ENCODE measurements at regions not wholly inside any gene's neighbourhood (a gene's known extent, or its start where the extent isn't known, plus 50 kb on each side); places are given as distances from the start of the nearest gene placed in this dataset.

DNA sequence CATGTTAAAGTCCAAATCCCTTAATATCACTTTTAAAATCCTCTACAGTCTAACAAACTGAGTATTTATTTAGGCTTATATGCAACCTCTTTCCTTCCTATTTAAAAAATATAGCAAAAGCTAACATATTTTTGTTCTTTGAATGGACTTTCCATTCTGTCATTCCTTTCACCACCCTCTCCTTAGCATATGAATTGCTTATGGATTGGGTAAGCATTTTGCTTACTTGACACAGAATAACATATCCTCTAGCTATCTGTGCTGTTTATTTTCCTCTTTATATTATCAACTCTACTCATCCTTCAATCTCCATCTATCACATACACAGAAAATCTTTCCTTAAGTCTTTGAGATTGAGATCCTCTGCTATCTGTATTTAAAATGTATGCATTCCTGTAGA, 206.1 kb upstream of the NEIL3 start:
- dilution Hi-C loops (cut with MboI; ENCODE audit: extremely low pct_ligation_motif_present, low sequenced_read_pairs) = no loop called here
- ChIA-PET POLR2A (no interaction called here), CTCF (no interaction called here)
- Histone ChIP-seq H3K4me1 (ENCODE audit: control insufficient read depth, extremely low read depth, insufficient read depth, low read length) (no peaks in the 10 kb centered on the region), H3K36me3 (ENCODE audit: control insufficient read depth in 2 of 2, extremely low read depth in 1 of 2, insufficient read depth in 2 of 2, low read length in 2 of 2) (no peaks in the 10 kb centered on the region), H3K4me2 (ENCODE audit: insufficient read depth, low read length) (no peak overlapping the region), H3K9ac (replicated peaks; ENCODE audit: extremely low read depth, insufficient read depth, low read length) (no peak overlapping the region), H4K20me1 (replicated peaks; ENCODE audit: control insufficient read depth, extremely low read depth, insufficient read depth, low read length) (no peaks in the 10 kb centered on the region), H3K27ac (ENCODE audit: insufficient read depth, low read depth, low read length) (no peak overlapping the region), H2AFZ (ENCODE audit: low read depth, low read length) (no peak overlapping the region), H3K9me1 (replicated peaks; ENCODE audit: control insufficient read depth, extremely low read depth, insufficient read depth, low read length) (no peaks in the 10 kb centered on the region), H3K4me3 (replicated peaks in 1 of 3; ENCODE audit: insufficient read depth in 1 of 3, low read depth in 1 of 3, low read length in 3 of 3) (no peak overlapping the region), H3K79me2 (ENCODE audit: control insufficient read depth, insufficient read depth, low read length) (no peaks in the 10 kb centered on the region), H3K9me3 (replicated peaks; ENCODE audit: control insufficient read depth, insufficient read depth, low read length) (no peaks in the 10 kb centered on the region), H3K27me3 (ENCODE audit: control insufficient read depth in 2 of 2, insufficient read depth in 2 of 2, low read length in 2 of 2) (no peaks in the 10 kb centered on the region)
- no TSS peak for BruUV-seq (replicated peaks)
- DNase-seq (ENCODE audit: low read depth, low spot score) (no peak), FAIRE-seq (no peak)
- TF ChIP-seq EZH2 (IDR thresholded peaks at IDR 0.05; ENCODE audit: borderline replicate concordance, low read depth, low read length, severe bottlenecking) (no peak), POLR2A (IDR thresholded peaks at IDR 0.05; ENCODE audit: low read depth, low read length) (no peak), FOS (IDR thresholded peaks at IDR 0.05; ENCODE audit: borderline replicate concordance, insufficient read depth, low read length) (no peak), POLR2AphosphoS5 (IDR thresholded peaks at IDR 0.05; ENCODE audit: insufficient read depth, low read depth, low read length) (no peak), MYC (IDR thresholded peaks at IDR 0.05; ENCODE audit: low read depth, low read length) (no peak), GATA2 (IDR thresholded peaks at IDR 0.05; ENCODE audit: insufficient read depth, insufficient read length, low read depth, low read length) (no peak), JUN (IDR thresholded peaks at IDR 0.05; ENCODE audit: borderline replicate concordance, insufficient read depth, insufficient read length, low read depth) (no peak)
- TF ChIP-seq, protein P1, sequence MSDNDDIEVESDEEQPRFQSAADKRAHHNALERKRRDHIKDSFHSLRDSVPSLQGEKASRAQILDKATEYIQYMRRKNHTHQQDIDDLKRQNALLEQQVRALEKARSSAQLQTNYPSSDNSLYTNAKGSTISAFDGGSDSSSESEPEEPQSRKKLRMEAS (IDR thresholded peaks at IDR 0.05; ENCODE audit: insufficient read depth, insufficient read length) = no peak
- TF ChIP-seq, protein P2, sequence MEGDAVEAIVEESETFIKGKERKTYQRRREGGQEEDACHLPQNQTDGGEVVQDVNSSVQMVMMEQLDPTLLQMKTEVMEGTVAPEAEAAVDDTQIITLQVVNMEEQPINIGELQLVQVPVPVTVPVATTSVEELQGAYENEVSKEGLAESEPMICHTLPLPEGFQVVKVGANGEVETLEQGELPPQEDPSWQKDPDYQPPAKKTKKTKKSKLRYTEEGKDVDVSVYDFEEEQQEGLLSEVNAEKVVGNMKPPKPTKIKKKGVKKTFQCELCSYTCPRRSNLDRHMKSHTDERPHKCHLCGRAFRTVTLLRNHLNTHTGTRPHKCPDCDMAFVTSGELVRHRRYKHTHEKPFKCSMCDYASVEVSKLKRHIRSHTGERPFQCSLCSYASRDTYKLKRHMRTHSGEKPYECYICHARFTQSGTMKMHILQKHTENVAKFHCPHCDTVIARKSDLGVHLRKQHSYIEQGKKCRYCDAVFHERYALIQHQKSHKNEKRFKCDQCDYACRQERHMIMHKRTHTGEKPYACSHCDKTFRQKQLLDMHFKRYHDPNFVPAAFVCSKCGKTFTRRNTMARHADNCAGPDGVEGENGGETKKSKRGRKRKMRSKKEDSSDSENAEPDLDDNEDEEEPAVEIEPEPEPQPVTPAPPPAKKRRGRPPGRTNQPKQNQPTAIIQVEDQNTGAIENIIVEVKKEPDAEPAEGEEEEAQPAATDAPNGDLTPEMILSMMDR (IDR thresholded peaks at IDR 0.05; ENCODE audit: extremely low read depth in 1 of 2, insufficient read depth in 1 of 2, low read depth in 1 of 2, low read length in 2 of 2) = no peak
- intact Hi-C loops (cut with micrococcal nuclease) = no loop called here
